ENCODE measurements at regions not wholly inside any gene's neighbourhood (a gene's known extent, or its start where the extent isn't known, plus 50 kb on each side); places are given as distances from the start of the nearest gene placed in this dataset.

DNA sequence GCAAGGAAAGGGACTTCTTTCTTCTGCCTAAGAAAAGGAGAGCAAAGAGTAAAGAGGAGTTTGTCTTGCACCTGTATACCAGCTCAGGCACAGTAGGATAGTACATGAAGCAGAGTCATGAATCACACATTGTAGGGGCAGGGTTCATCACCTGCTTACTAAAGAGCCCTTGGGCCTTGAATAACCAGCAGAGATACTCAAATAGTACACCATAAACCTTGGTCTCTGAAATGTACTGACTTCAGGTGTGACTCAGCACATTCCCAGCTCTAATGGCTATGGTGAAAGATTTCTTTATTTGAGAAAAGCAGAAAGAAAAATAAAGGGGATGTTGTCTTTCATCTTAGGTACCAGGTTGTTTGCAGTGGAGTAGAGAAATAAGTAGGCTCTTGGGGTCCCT is 122.8 kb downstream of the KDM5D start:
- H3K4me3 ChIP-seq (ENCODE audit: low read depth, low read length), result no peak overlapping the region
- no peaks in the 10 kb centered on the region for H3K9me3 ChIP-seq (ENCODE audit: control insufficient read depth, low read length)
- H3K4me2 ChIP-seq (ENCODE audit: low read length), result no peak overlapping the region
- H3K36me3 ChIP-seq (ENCODE audit: control insufficient read depth, insufficient read depth, low read length), result no peaks in the 10 kb centered on the region
- TF ChIP-seq, protein P1, sequence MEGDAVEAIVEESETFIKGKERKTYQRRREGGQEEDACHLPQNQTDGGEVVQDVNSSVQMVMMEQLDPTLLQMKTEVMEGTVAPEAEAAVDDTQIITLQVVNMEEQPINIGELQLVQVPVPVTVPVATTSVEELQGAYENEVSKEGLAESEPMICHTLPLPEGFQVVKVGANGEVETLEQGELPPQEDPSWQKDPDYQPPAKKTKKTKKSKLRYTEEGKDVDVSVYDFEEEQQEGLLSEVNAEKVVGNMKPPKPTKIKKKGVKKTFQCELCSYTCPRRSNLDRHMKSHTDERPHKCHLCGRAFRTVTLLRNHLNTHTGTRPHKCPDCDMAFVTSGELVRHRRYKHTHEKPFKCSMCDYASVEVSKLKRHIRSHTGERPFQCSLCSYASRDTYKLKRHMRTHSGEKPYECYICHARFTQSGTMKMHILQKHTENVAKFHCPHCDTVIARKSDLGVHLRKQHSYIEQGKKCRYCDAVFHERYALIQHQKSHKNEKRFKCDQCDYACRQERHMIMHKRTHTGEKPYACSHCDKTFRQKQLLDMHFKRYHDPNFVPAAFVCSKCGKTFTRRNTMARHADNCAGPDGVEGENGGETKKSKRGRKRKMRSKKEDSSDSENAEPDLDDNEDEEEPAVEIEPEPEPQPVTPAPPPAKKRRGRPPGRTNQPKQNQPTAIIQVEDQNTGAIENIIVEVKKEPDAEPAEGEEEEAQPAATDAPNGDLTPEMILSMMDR (IDR thresholded peaks at IDR 0.05), result no peak
- H3K4me1 ChIP-seq, result no peaks in the 10 kb centered on the region
- no peak overlapping the region for H3K27ac ChIP-seq
- H3K27me3 ChIP-seq (ENCODE audit: control insufficient read depth, insufficient read depth, low read length), result no peaks in the 10 kb centered on the region
- H3K79me2 ChIP-seq, result no peaks in the 10 kb centered on the region
- H3K9ac ChIP-seq, result no peak overlapping the region
- H2AFZ ChIP-seq, result no peak overlapping the region

DNA sequence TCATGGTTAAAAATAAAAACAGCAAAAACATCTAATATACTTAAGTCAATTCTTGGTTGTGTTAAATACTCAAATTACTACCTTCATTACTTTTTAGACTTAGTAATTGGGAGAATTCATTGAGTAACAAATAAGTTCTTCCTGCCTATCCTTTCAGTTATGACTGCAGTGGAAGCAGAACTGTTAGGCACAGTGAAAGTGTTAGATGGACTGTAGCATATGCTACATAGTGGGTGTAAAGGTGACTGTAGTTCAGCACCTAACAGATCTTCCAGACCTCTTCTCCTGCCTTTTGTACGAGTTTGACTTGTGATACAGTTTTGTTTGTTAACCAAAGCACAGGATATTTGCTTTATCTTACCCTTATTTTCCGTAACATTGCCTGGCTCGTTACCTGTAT is 143.4 kb downstream of the KDM5D start:
- Histone ChIP-seq H3K79me2 (no peaks in the 10 kb centered on the region), H3K4me3 (ENCODE audit: low read depth, low read length) (no peak overlapping the region), H3K9ac (no peak overlapping the region), H3K27ac (no peak overlapping the region), H3K4me1 (no peaks in the 10 kb centered on the region), H3K9me3 (ENCODE audit: control insufficient read depth, low read length) (no peaks in the 10 kb centered on the region), H2AFZ (no peak overlapping the region), H3K36me3 (ENCODE audit: control insufficient read depth, insufficient read depth, low read length) (no peaks in the 10 kb centered on the region), H3K4me2 (ENCODE audit: low read length) (no peak overlapping the region), H3K27me3 (ENCODE audit: control insufficient read depth, insufficient read depth, low read length) (no peaks in the 10 kb centered on the region)
- TF ChIP-seq, protein P1 (IDR thresholded peaks at IDR 0.05), result no peak

DNA sequence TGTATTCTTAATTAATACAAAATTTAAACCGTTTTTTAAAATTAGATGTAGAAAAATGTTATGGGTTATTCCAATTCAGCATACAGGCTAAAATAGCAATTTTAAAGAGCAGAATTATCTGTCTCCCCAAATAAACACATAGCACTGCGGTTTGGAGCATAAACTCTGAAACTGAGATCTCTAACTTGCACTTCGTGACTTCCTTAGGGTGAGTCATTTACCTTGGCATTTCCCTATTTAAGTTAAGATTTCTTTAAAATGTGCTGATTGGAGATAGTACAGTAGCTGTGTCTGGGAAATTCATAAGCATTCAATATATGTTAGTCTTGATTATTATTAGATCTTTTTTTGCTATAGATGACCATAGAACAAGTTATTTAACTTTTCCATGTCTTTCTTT is 143.8 kb downstream of the KDM5D start:
- H3K4me2 ChIP-seq (ENCODE audit: low read length), result no peak overlapping the region
- no peak overlapping the region for H2AFZ ChIP-seq
- no peaks in the 10 kb centered on the region for H3K27me3 ChIP-seq (ENCODE audit: control insufficient read depth, insufficient read depth, low read length)
- H3K9me3 ChIP-seq (ENCODE audit: control insufficient read depth, low read length), result no peaks in the 10 kb centered on the region
- TF ChIP-seq, protein P1 (IDR thresholded peaks at IDR 0.05), result no peak
- no peaks in the 10 kb centered on the region for H3K79me2 ChIP-seq
- H3K27ac ChIP-seq, result no peak overlapping the region
- H3K36me3 ChIP-seq (ENCODE audit: control insufficient read depth, insufficient read depth, low read length), result no peaks in the 10 kb centered on the region
- no peaks in the 10 kb centered on the region for H3K4me1 ChIP-seq
- H3K9ac ChIP-seq, result no peak overlapping the region
- H3K4me3 ChIP-seq (ENCODE audit: low read depth, low read length), result no peak overlapping the region

DNA sequence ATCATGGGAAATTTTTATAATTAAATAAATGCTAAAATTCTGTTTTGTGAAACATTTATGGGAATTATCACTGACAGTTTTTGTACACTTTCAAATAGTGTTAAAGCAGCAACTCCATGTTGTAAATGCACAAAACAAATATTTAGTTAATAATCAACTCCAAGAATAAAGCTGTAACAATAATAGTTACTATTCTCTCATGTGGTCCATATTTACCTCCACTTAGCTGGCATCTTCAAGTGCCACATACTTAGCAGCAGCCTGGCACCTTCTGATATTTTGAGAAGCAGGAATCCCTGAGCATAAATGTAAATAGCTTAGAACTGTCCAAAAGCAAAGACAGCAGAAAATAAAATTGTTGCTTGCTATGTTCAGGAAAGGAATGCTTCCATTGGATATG is 154.3 kb downstream of the KDM5D start:
- Histone ChIP-seq H3K36me3 (ENCODE audit: control insufficient read depth, insufficient read depth, low read length) (no peaks in the 10 kb centered on the region), H3K9ac (no peak overlapping the region), H3K4me1 (no peaks in the 10 kb centered on the region), H3K4me2 (ENCODE audit: low read length) (no peak overlapping the region), H3K4me3 (ENCODE audit: low read depth, low read length) (no peak overlapping the region), H3K9me3 (ENCODE audit: control insufficient read depth, low read length) (no peaks in the 10 kb centered on the region), H2AFZ (no peak overlapping the region), H3K27ac (no peak overlapping the region), H3K79me2 (no peaks in the 10 kb centered on the region), H3K27me3 (ENCODE audit: control insufficient read depth, insufficient read depth, low read length) (no peaks in the 10 kb centered on the region)
- TF ChIP-seq, protein P1 (IDR thresholded peaks at IDR 0.05), result no peak

DNA sequence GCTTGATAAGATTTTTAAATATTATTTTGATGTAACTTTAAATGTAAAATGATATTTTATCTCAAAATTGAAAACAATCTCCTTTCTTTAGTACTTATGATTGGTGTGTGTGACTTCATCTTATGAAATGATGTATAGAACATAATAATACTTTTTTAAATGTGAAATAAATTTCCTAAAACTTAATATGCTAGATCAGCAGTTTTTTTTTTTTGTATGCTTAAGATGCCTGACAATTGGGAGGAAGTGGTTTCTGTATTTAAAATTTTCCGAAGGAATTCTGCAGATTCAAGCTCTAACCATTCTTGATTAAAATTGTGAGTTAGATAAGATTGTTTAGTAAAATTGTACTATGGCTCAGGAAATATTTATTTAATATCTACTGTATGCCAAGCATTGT is 154.9 kb downstream of the KDM5D start:
- Histone ChIP-seq H3K9ac (no peak overlapping the region), H3K4me2 (ENCODE audit: low read length) (no peak overlapping the region), H3K36me3 (ENCODE audit: control insufficient read depth, insufficient read depth, low read length) (no peaks in the 10 kb centered on the region), H3K4me1 (no peaks in the 10 kb centered on the region), H3K27ac (no peak overlapping the region), H3K27me3 (ENCODE audit: control insufficient read depth, insufficient read depth, low read length) (no peaks in the 10 kb centered on the region), H3K9me3 (ENCODE audit: control insufficient read depth, low read length) (no peaks in the 10 kb centered on the region), H2AFZ (no peak overlapping the region), H3K79me2 (no peaks in the 10 kb centered on the region), H3K4me3 (ENCODE audit: low read depth, low read length) (no peak overlapping the region)
- TF ChIP-seq, protein P1 (IDR thresholded peaks at IDR 0.05), result no peak

All from parathyroid adenoma (tissue), 2 donors.